ENCODE measurements at regions not wholly inside any gene's neighbourhood (a gene's known extent, or its start where the extent isn't known, plus 50 kb on each side); places are given as distances from the start of the nearest gene placed in this dataset.

GRCh38 chr10:30127120-30127541 is 67.7 kb upstream of the JCAD start:
- TF ChIP-seq EZH2 (IDR thresholded peaks at IDR 0.05; ENCODE audit: borderline replicate concordance, low read length) (no peak), CTCF (IDR thresholded peaks at IDR 0.05; ENCODE audit: low read length) (no peak)
- no peak overlapping the region for H3K27ac ChIP-seq (ENCODE audit: low read depth, low read length, poor library complexity, severe bottlenecking)
- no peak overlapping the region for H2AFZ ChIP-seq (ENCODE audit: low read length)
- H3K4me2 ChIP-seq (ENCODE audit: low read length), result no peak overlapping the region
- no peaks in the 10 kb centered on the region for H3K9me3 ChIP-seq (ENCODE audit: low read length)
- no peaks in the 10 kb centered on the region for H3K36me3 ChIP-seq (ENCODE audit: insufficient read depth, low read length)
- no peaks in the 10 kb centered on the region for H3K4me1 ChIP-seq (ENCODE audit: insufficient read depth, low read length, severe bottlenecking)
- no peaks in the 10 kb centered on the region for H4K20me1 ChIP-seq (ENCODE audit: insufficient read depth, low read length)
- no peaks in the 10 kb centered on the region for H3F3A ChIP-seq (ENCODE audit: insufficient read depth, low read length)
- H3K9ac ChIP-seq (ENCODE audit: low read length), result no peak overlapping the region
- H3K79me2 ChIP-seq (ENCODE audit: insufficient read depth, low read length), result no peaks in the 10 kb centered on the region
- no peak overlapping the region for H3K4me3 ChIP-seq (ENCODE audit: low read depth, low read length, poor library complexity, severe bottlenecking)
- H3K27me3 ChIP-seq (ENCODE audit: insufficient read depth, low read length), result no peaks in the 10 kb centered on the region
- no peaks in the 10 kb centered on the region for H3K9me2 ChIP-seq (ENCODE audit: low read depth, low read length)

- no peaks in the 10 kb centered on the region for H3F3A ChIP-seq (ENCODE audit: insufficient read depth, low read length)
Observed at GRCh38 chr10:30125496-30125895, 66.1 kb upstream of the JCAD start.

GRCh38 chr10:30124704-30125103 is 65.3 kb upstream of the JCAD start:
- Histone ChIP-seq H3K27ac (ENCODE audit: low read depth, low read length, poor library complexity, severe bottlenecking) (no peak overlapping the region), H3K27me3 (ENCODE audit: insufficient read depth, low read length) (no peaks in the 10 kb centered on the region), H3K79me2 (ENCODE audit: insufficient read depth, low read length) (no peaks in the 10 kb centered on the region), H4K20me1 (ENCODE audit: insufficient read depth, low read length) (no peaks in the 10 kb centered on the region), H3K36me3 (ENCODE audit: insufficient read depth, low read length) (no peaks in the 10 kb centered on the region), H3K4me3 (ENCODE audit: low read depth, low read length, poor library complexity, severe bottlenecking) (no peak overlapping the region), H3K4me1 (ENCODE audit: insufficient read depth, low read length, severe bottlenecking) (no peaks in the 10 kb centered on the region), H3K9me2 (ENCODE audit: low read depth, low read length) (no peaks in the 10 kb centered on the region), H3K9me3 (ENCODE audit: low read length) (no peaks in the 10 kb centered on the region), H3K9ac (ENCODE audit: low read length) (no peak overlapping the region), H3K4me2 (ENCODE audit: low read length) (no peak overlapping the region), H2AFZ (ENCODE audit: low read length) (no peak overlapping the region), H3F3A (ENCODE audit: insufficient read depth, low read length) (no peaks in the 10 kb centered on the region)
- TF ChIP-seq CTCF (IDR thresholded peaks at IDR 0.05; ENCODE audit: low read length) (no peak), EZH2 (IDR thresholded peaks at IDR 0.05; ENCODE audit: borderline replicate concordance, low read length) (no peak)

More at GRCh38 chr10:30125496-30125895, 66.1 kb upstream of the JCAD start:
- Histone ChIP-seq H3K79me2 (ENCODE audit: insufficient read depth, low read length) (no peaks in the 10 kb centered on the region), H3K4me3 (ENCODE audit: low read depth, low read length, poor library complexity, severe bottlenecking) (no peak overlapping the region), H4K20me1 (ENCODE audit: insufficient read depth, low read length) (no peaks in the 10 kb centered on the region), H3K9ac (ENCODE audit: low read length) (no peak overlapping the region), H3K27ac (ENCODE audit: low read depth, low read length, poor library complexity, severe bottlenecking) (no peak overlapping the region), H3K4me2 (ENCODE audit: low read length) (no peak overlapping the region), H2AFZ (ENCODE audit: low read length) (no peak overlapping the region), H3K27me3 (ENCODE audit: insufficient read depth, low read length) (no peaks in the 10 kb centered on the region), H3K9me2 (ENCODE audit: low read depth, low read length) (no peaks in the 10 kb centered on the region), H3K4me1 (ENCODE audit: insufficient read depth, low read length, severe bottlenecking) (no peaks in the 10 kb centered on the region), H3K9me3 (ENCODE audit: low read length) (no peaks in the 10 kb centered on the region), H3K36me3 (ENCODE audit: insufficient read depth, low read length) (no peaks in the 10 kb centered on the region)
- no peak for TF ChIP-seq EZH2 (IDR thresholded peaks at IDR 0.05; ENCODE audit: borderline replicate concordance, low read length)
- TF ChIP-seq CTCF (IDR thresholded peaks at IDR 0.05; ENCODE audit: low read length), result no peak
